Transverse colon (tissue), 4 donors: ENCODE measurements at regions not wholly inside any gene's neighbourhood (a gene's known extent, or its start where the extent isn't known, plus 50 kb on each side); places are given as distances from the start of the nearest gene placed in this dataset.

Source experiments
- DNase-seq: peaks from one replicate; pipeline ENCODE4 v3.0.0-alpha.2; 2019
- H3K27ac ChIP-seq, 4 donors: fragments of 200-600 bp; sonication (generic); 2 replicates each; pipeline ENCODE4 v1.5.1; 2016 to 2018; ENCODE audit warnings: inconsistent platforms in 4 of 4
- H3K27me3 ChIP-seq: fragments of 200-600 bp; sonication (generic); 2 replicates; pipeline ENCODE4 v1.5.1; 2017; ENCODE audit warnings: inconsistent platforms
- H3K36me3 ChIP-seq, 4 donors: fragments of 200-600 bp; sonication (generic); 2 replicates each; pipeline ENCODE4 v1.5.1; 2017 to 2019; ENCODE audit warnings: inconsistent platforms in 4 of 4
- H3K4me1 ChIP-seq, 4 donors: fragments of 200-600 bp; sonication (generic); 2 replicates each; pipeline ENCODE4 v1.5.1; 2017 to 2020; ENCODE audit warnings: inconsistent platforms in 4 of 4
- H3K4me3 ChIP-seq, 4 donors: fragments of 200-600 bp; sonication (generic); 1 replicate in 1 of 4; 2 replicates in 3 of 4; pipeline versions ENCODE4 v1.5.1 to v1.6.1; 2017 to 2019; ENCODE audit warnings: inconsistent platforms in 4 of 4
- H3K9me3 ChIP-seq, 2 donors: fragments of 200-600 bp; sonication (generic); 2 replicates each; pipeline ENCODE4 v1.5.1; 2017 to 2019; ENCODE audit warnings: inconsistent platforms in 2 of 2
- CTCF ChIP-seq, 5 experiments: fragments of 200-600 bp in 3 of 5; fragments of 450-650 bp in 2 of 5; sonication (generic) in 3 of 5; IDR thresholded peaks; 1 replicate in 2 of 5; 2 replicates in 3 of 5; pipeline ENCODE4 v1.5.1; 2016 to 2017; ENCODE audit warnings: antibody characterized with exemption in 5 of 5, inconsistent platforms in 3 of 5, mild to moderate bottlenecking in 2 of 5, moderate library complexity in 1 of 5
- EP300 ChIP-seq: sonication (generic); formaldehyde crosslinking; IDR thresholded peaks from one replicate; pipeline ENCODE4 v1.6.1; 2017; ENCODE audit warnings: antibody characterized with exemption, low read depth
- POLR2A ChIP-seq: fragments of 450-650 bp; IDR thresholded peaks from one replicate; pipeline ENCODE4 v1.6.1; 2016; ENCODE audit warnings: antibody characterized with exemption, mild to moderate bottlenecking, moderate library complexity
- POLR2AphosphoS5 ChIP-seq, 3 donors: sonication (generic); formaldehyde crosslinking; IDR thresholded peaks; one replicate each; pipeline ENCODE4 v1.6.1; 2016; ENCODE audit warnings: antibody characterized with exemption in 3 of 3
- WGBS, 2 donors: methylation state at CpG; one replicate each; pipeline ENCODE4 v1.1.5; 2018; ENCODE audit warnings: low coverage in 1 of 2; 5-methylcytosine and 5-hydroxymethylcytosine counted together
- in situ Hi-C, 4 donors: fragments of 200-750 bp; cut with MboI; loops; one replicate each; pipeline versions ENCODE4 v1.15.0 to v1.15.1; 2017; ENCODE audit warnings: low sequenced_read_pairs in 3 of 4, low pct_ligation_motif_present in 1 of 4, low pct_unique_long_range_greater_than_20kb in 1 of 4
- intact Hi-C: fragments of 100-400 bp; cut with DNase I; formaldehyde crosslinking; loops from one replicate; pipeline ENCODE4 v1.15.1; 2023; ENCODE audit warnings: low total_unique reads

GRCh38 chr13:73777134-73777533, 357.1 kb downstream of the KLF12 start:
- in situ Hi-C loops, result no loop called here
- intact Hi-C loops, result no loop called here
- DNase-seq, result no peak
- Histone ChIP-seq H3K9me3 (no peaks in the 10 kb centered on the region), H3K4me1 (peaks cover 0 to 4% (median 0%) of the 10 kb centered on the region in 4 donors), H3K27me3 (no peaks in the 10 kb centered on the region), H3K36me3 (no peaks in the 10 kb centered on the region), H3K27ac (no peak overlapping the region), H3K4me3 (no peak overlapping the region)
- 93 to 94% methylated on average over 6 of the region's 6 CpGs for WGBS, 2 donors
- TF ChIP-seq EP300 (no peak), POLR2AphosphoS5 (IDR thresholded peaks at IDR 0.05) (no peak), CTCF (IDR thresholded peaks at IDR 0.05) (no peak), POLR2A (no peak)

- WGBS, 2 donors, result 71 to 79% methylated on average over 2 to 3 of the region's 3 CpGs
- TF ChIP-seq CTCF (IDR thresholded peaks at IDR 0.05) (no peak), EP300 (no peak), POLR2AphosphoS5 (IDR thresholded peaks at IDR 0.05) (no peak), POLR2A (no peak)
- in situ Hi-C loops, result no loop called here
- H3K27me3 ChIP-seq, result no peaks in the 10 kb centered on the region
- H3K36me3 ChIP-seq, result no peaks in the 10 kb centered on the region
- intact Hi-C loops, result no loop called here
- no peaks in the 10 kb centered on the region for H3K9me3 ChIP-seq
- H3K27ac ChIP-seq, result no peak overlapping the region
- H3K4me1 ChIP-seq, result peaks cover 0 to 4% (median 0%) of the 10 kb centered on the region in 4 donors
- DNase-seq, result no peak
- H3K4me3 ChIP-seq, result no peak overlapping the region
These were observed 357.9 kb downstream of the KLF12 start for GRCh38 chr13:73776151-73776785.

GRCh38 chr13:73773168-73773549, 361.0 kb downstream of the KLF12 start:
- in situ Hi-C loops, result loop anchor here in 3 of 4 donors (25.0 kb wide), 2 partner anchors 514 to 1439 kb away; no protein-coding TSS in a partner anchor
- intact Hi-C loops, result no loop called here

More at GRCh38 chr13:73773168-73773549, 361.0 kb downstream of the KLF12 start:
- Histone ChIP-seq H3K36me3 (no peaks in the 10 kb centered on the region), H3K27ac (no peak overlapping the region), H3K4me3 (no peak overlapping the region), H3K4me1 (peaks cover 0 to 4% (median 1%) of the 10 kb centered on the region in 4 donors), H3K27me3 (no peaks in the 10 kb centered on the region), H3K9me3 (no peaks in the 10 kb centered on the region)
- 69% methylated on average over 3 of the region's 3 CpGs; no CpG with 5 or more reads in 1 of the 2 donors for WGBS, 2 donors
- TF ChIP-seq POLR2AphosphoS5 (IDR thresholded peaks at IDR 0.05), result no peak
- TF ChIP-seq CTCF (IDR thresholded peaks at IDR 0.05), result no peak
- no peak for TF ChIP-seq POLR2A
- DNase-seq, result no peak
